K562 (cell line): ENCODE measurements at regions not wholly inside any gene's neighbourhood (a gene's known extent, or its start where the extent isn't known, plus 50 kb on each side); places are given as distances from the start of the nearest gene placed in this dataset.

Source experiments
- CAMTA2 ChIP-seq: fragments of 250-450 bp; sonication (Bioruptor Pico); conservative IDR thresholded peaks from 2 replicates; pipeline ENCODE4 v1.5.1; 2022
- CTBP1 ChIP-seq: fragments of 450-650 bp; IDR thresholded peaks from 2 replicates; pipeline ENCODE4 v1.6.1; 2016; ENCODE audit warnings: borderline replicate concordance
- CUX1 ChIP-seq: fragments of 200-800 bp; sonication (Bioruptor generic); IDR thresholded peaks from 2 replicates; pipeline ENCODE4 v1.6.1; 2016; ENCODE audit warnings: missing genetic modification characterization, missing compliant biosample characterization
- CXXC5 ChIP-seq: fragments of 250-450 bp; sonication (Bioruptor Pico); IDR thresholded peaks from 2 replicates; pipeline ENCODE4 v1.8.0; 2022; ENCODE audit warnings: inconsistent platforms, mild to moderate bottlenecking, moderate library complexity
- DDX20 ChIP-seq: fragments of 450-650 bp; IDR thresholded peaks from 2 replicates; pipeline ENCODE4 v1.6.1; 2016; ENCODE audit warnings: missing genetic modification characterization, low read depth, mild to moderate bottlenecking, missing compliant biosample characterization, moderate library complexity
- E2F8 ChIP-seq: fragments of 450-650 bp; IDR thresholded peaks from 2 replicates; pipeline ENCODE4 v1.7.1; 2018; ENCODE audit warnings: mild to moderate bottlenecking, low read depth; ENCODE audit not compliant: partially characterized antibody
- KDM1A ChIP-seq, 2 experiments: fragments of 450-650 bp; IDR thresholded peaks; 2 replicates each; pipeline ENCODE4 v1.6.1; 2016; ENCODE audit warnings: mild to moderate bottlenecking in 2 of 2
- NFIX ChIP-seq: fragments of 250-450 bp; sonication (Bioruptor Pico); IDR thresholded peaks from 2 replicates; pipeline ENCODE4 v1.4.0; 2020; ENCODE audit warnings: low read depth, mild to moderate bottlenecking, moderate library complexity
- POLR2AphosphoS5 ChIP-seq: IDR thresholded peaks from 2 replicates; pipeline ENCODE4 v1.6.1; 2011; ENCODE audit warnings: mild to moderate bottlenecking, low read depth, low read length, moderate library complexity; ENCODE audit not compliant: control insufficient read depth, insufficient read depth
- RHOXF2B ChIP-seq: fragments of 250-450 bp; sonication (Bioruptor Pico); conservative IDR thresholded peaks from 2 replicates; pipeline ENCODE4 v1.5.1; 2021
- ZC3H8 ChIP-seq: fragments of 450-650 bp; IDR thresholded peaks from 2 replicates; pipeline ENCODE4 v1.6.1; 2017
- ZNF282 ChIP-seq: sonication (generic); formaldehyde crosslinking; IDR thresholded peaks from 2 replicates; pipeline ENCODE4 v1.8.1; 2023; ENCODE audit warnings: missing genetic modification reagents
- ZSCAN32 ChIP-seq: fragments of 450-650 bp; formaldehyde crosslinking; IDR thresholded peaks from 2 replicates; pipeline ENCODE4 v1.4.0; 2020; ENCODE audit warnings: mild to moderate bottlenecking, moderate library complexity

GRCh38 chr16:16828913-16829398, 450.0 kb downstream of the NPIPA7 start (continued):
- TF ChIP-seq CTBP1, result peak; percentile 53; the same call in 1 of the 2 replicates
- no peak for TF ChIP-seq NFIX (CRISPR knock-in tag)
- no peak for TF ChIP-seq POLR2AphosphoS5
- TF ChIP-seq ZSCAN32 (CRISPR knock-in tag), result no peak
- TF ChIP-seq DDX20 (tag), result no peak
- 0 out of 2 replicates have a peak, but pooled peaks have one; percentile 15 for TF ChIP-seq CXXC5 (CRISPR knock-in tag)
- no peak for TF ChIP-seq ZC3H8
- TF ChIP-seq KDM1A (IDR thresholded peaks at IDR 0.05), result no peak
- TF ChIP-seq CAMTA2, result no peak
- TF ChIP-seq ZNF282, result no peak
- peak; percentile 35 for TF ChIP-seq E2F8
- no peak for TF ChIP-seq CUX1 (CRISPR knock-in tag)
- no peak for TF ChIP-seq RHOXF2B
